Left kidney (tissue), 1 donor: ENCODE measurements at regions not wholly inside any gene's neighbourhood (a gene's known extent, or its start where the extent isn't known, plus 50 kb on each side); places are given as distances from the start of the nearest gene placed in this dataset.
A peak's percentile ranks its signal among the peaks of the same experiment; 100 is the strongest.

Experiments used
- DNase-seq: peaks from one replicate; pipeline ENCODE4 v3.0.0-alpha.2; 2013

GRCh38 chr16:73147958-73148357 lies 100.0 kb upstream of the ZFHX3 start:
- no peak for DNase-seq

- no peak for DNase-seq
Measured at GRCh38 chr16:73145166-73145880, 97.4 kb upstream of the ZFHX3 start.

GRCh38 chr16:73143576-73144422 lies 95.9 kb upstream of the ZFHX3 start:
- DNase-seq, result no peak

- DNase-seq, result no peak
Measured at GRCh38 chr16:73143002-73143401, 95.1 kb upstream of the ZFHX3 start.

GRCh38 chr16:73142053-73142854 lies 94.3 kb upstream of the ZFHX3 start:
- DNase-seq, result no peak

- DNase-seq, result no peak
Measured at GRCh38 chr16:73140929-73141328, 93.0 kb upstream of the ZFHX3 start.

GRCh38 chr16:73131156-73131862 lies 83.4 kb upstream of the ZFHX3 start:
- no peak for DNase-seq

- no peak for DNase-seq
Measured at GRCh38 chr16:73129455-73129854, 81.5 kb upstream of the ZFHX3 start.

GRCh38 chr16:73126525-73126853 lies 78.6 kb upstream of the ZFHX3 start:
- DNase-seq, result no peak

- no peak for DNase-seq
Measured at GRCh38 chr16:73125850-73126524, 78.1 kb upstream of the ZFHX3 start.

GRCh38 chr16:73124665-73125375 lies 76.9 kb upstream of the ZFHX3 start:
- DNase-seq, result no peak

GRCh38 chr16:73124097-73124652 lies 76.2 kb upstream of the ZFHX3 start:
- no peak for DNase-seq

- peak; percentile 28 for DNase-seq
Measured at GRCh38 chr16:73122604-73123391, 74.9 kb upstream of the ZFHX3 start.

GRCh38 chr16:73116576-73116975 lies 68.6 kb upstream of the ZFHX3 start:
- DNase-seq, result no peak

GRCh38 chr16:73113336-73113735 lies 65.4 kb upstream of the ZFHX3 start:
- no peak for DNase-seq

- DNase-seq, result no peak
Measured at GRCh38 chr16:73108195-73108963, 60.5 kb upstream of the ZFHX3 start.

- DNase-seq, result no peak
Measured at GRCh38 chr16:73107371-73107770, 59.4 kb upstream of the ZFHX3 start.

GRCh38 chr16:73106329-73107034 lies 58.6 kb upstream of the ZFHX3 start:
- DNase-seq, result no peak
